Ovary (tissue), 7 donors: ENCODE measurements at regions not wholly inside any gene's neighbourhood (a gene's known extent, or its start where the extent isn't known, plus 50 kb on each side); places are given as distances from the start of the nearest gene placed in this dataset.

ENCODE experiments used
- DNase-seq, 5 donors: peaks; one replicate each; pipeline ENCODE4 v3.0.0-alpha.2; 2019 to 2020
- H3K27ac ChIP-seq, 2 donors: fragments of 200-600 bp; one replicate each; pipeline versions ENCODE4 v1.5.1 to v1.8.0; 2019 to 2022
- H3K27me3 ChIP-seq: fragments of 200-600 bp; one replicate; pipeline ENCODE4 v1.8.0; 2022
- H3K36me3 ChIP-seq: fragments of 200-600 bp; sonication (generic); one replicate; pipeline ENCODE4 v1.5.1; 2019
- H3K4me1 ChIP-seq: one replicate; pipeline ENCODE4 v1.8.1; 2013; ENCODE audit warnings: mild to moderate bottlenecking, moderate library complexity; ENCODE audit not compliant: insufficient read depth
- H3K4me3 ChIP-seq: fragments of 200-600 bp; sonication (generic); one replicate; pipeline ENCODE4 v1.5.1; 2017
- H3K9me3 ChIP-seq, 2 donors: fragments of 200-600 bp in 1 of 2; sonication (generic) in 1 of 2; one replicate each; pipeline versions ENCODE4 v1.5.1 to v1.8.1; 2013 to 2019; ENCODE audit warnings: mild to moderate bottlenecking in 1 of 2, moderate library complexity in 1 of 2
- CTCF ChIP-seq, 3 donors: fragments of 450-650 bp in 2 of 3; fragments of 200-600 bp in 1 of 3; IDR thresholded peaks; one replicate each; pipeline versions ENCODE4 v1.5.1 to v1.8.0; 2016 to 2022; ENCODE audit warnings: antibody characterized with exemption in 3 of 3, mild to moderate bottlenecking in 1 of 3
- EP300 ChIP-seq: sonication (generic); formaldehyde crosslinking; IDR thresholded peaks from one replicate; pipeline ENCODE4 v1.6.1; 2017; ENCODE audit warnings: antibody characterized with exemption
- POLR2A ChIP-seq: fragments of 450-650 bp; IDR thresholded peaks from one replicate; pipeline ENCODE4 v1.6.1; 2017; ENCODE audit warnings: antibody characterized with exemption, mild to moderate bottlenecking, moderate library complexity
- WGBS, 3 donors: extraction: QIAGEN DNeasy Blood & Tissue Kit in 1 of 3; methylation state at CpG; one replicate each; pipeline versions ENCODE4 v1.1.5 to v1.1.7; 2013 to 2017; 5-methylcytosine and 5-hydroxymethylcytosine counted together
- intact Hi-C, 4 donors: fragments of 100-400 bp; cut with DNase I; formaldehyde crosslinking; loops; one replicate each; pipeline versions ENCODE4 v1.11.0 to v1.15.1; 2022 to 2023
- donor health status: DM: no; HTN: no; CAD: no; lungs with moderate emphysema.
- donor health status: DM: no; HTN: no; CAD: no.
- donor health status: Bipolar disorder and iron deficiency.
- donor health status: DM: no; HTN: no; CAD: no.
- donor health status: DM: yes; HTN: yes; CAD: no.

DNA sequence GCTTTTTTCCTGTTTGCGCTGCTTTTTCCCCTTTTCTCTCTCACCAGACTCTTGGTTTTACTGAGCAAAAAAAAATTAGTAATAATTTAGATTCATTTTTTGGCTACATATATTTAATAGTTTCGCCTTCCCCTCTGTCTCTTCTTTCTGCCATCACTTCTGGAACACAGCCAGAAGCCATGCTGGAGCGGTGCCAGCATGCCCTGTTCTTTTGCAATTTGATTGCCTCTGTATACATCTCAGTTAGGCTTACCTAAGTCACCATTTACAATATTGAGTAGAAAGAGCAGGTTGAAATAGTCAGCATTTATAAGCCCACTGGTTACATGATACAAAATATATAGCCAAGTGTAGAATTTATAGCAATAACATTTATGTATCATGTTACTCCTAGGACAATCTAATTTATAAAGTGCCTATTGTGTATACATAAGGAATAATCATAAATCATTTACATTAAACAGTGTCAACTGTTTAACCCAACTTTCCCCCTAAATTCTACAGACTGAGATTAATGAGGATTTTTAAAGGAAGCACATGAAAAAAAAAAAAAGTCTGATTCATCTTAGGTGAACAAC, 413.8 kb upstream of the SOX5 start:
- Histone ChIP-seq H3K27me3 (no peaks in the 10 kb centered on the region), H3K27ac (no peak overlapping the region), H3K9me3 (no peaks in the 10 kb centered on the region), H3K4me3 (no peak overlapping the region), H3K36me3 (no peaks in the 10 kb centered on the region), H3K4me1 (peaks cover 1% of the 10 kb centered on the region)
- TF ChIP-seq EP300: no peak
- TF ChIP-seq POLR2A: no peak
- TF ChIP-seq CTCF (IDR thresholded peaks at IDR 0.05): no peak
- intact Hi-C loops: loop anchor here in 1 of 4 donors (5.0 kb wide), 1 partner anchor 316 kb away; no protein-coding TSS in a partner anchor
- WGBS, 3 donors: 82 to 90% (median 83%) methylated on average over 3 of the region's 3 CpGs
- DNase-seq: peak in 2 of 5 donors; percentile 25 to 44

- Histone ChIP-seq H3K4me1 (peaks cover 1% of the 10 kb centered on the region), H3K36me3 (no peaks in the 10 kb centered on the region), H3K4me3 (no peak overlapping the region), H3K27me3 (no peaks in the 10 kb centered on the region), H3K27ac (no peak overlapping the region), H3K9me3 (no peaks in the 10 kb centered on the region)
- TF ChIP-seq POLR2A: no peak
- no peak for TF ChIP-seq EP300
- no peak for TF ChIP-seq CTCF (IDR thresholded peaks at IDR 0.05)
- 90 to 95% (median 90%) methylated on average over 6 of the region's 6 CpGs for WGBS, 3 donors
- intact Hi-C loops: loop anchor here in 1 of 4 donors (5.0 kb wide), 1 partner anchor 315 kb away; no protein-coding TSS in a partner anchor
- no peak for DNase-seq
Observed at GRCh38 chr12:24361877-24362580, 412.6 kb upstream of the SOX5 start.

GRCh38 chr12:24360907-24361306, 411.4 kb upstream of the SOX5 start:
- Histone ChIP-seq H3K36me3 (no peaks in the 10 kb centered on the region), H3K4me1 (peaks cover 1% of the 10 kb centered on the region), H3K9me3 (no peaks in the 10 kb centered on the region), H3K4me3 (no peak overlapping the region), H3K27me3 (no peaks in the 10 kb centered on the region), H3K27ac (no peak overlapping the region)
- no peak for TF ChIP-seq EP300
- TF ChIP-seq CTCF (IDR thresholded peaks at IDR 0.05): no peak
- no peak for TF ChIP-seq POLR2A
- no peak for DNase-seq
- intact Hi-C loops: loop anchor here in 1 of 4 donors (5.0 kb wide), 1 partner anchor 314 kb away; no protein-coding TSS in a partner anchor
- 85 to 86% (median 85%) methylated on average over 5 of the region's 5 CpGs for WGBS, 3 donors

GRCh38 chr12:24360461-24360860, 411.0 kb upstream of the SOX5 start:
- Histone ChIP-seq H3K27ac (no peak overlapping the region), H3K9me3 (no peaks in the 10 kb centered on the region), H3K27me3 (no peaks in the 10 kb centered on the region), H3K4me1 (peaks cover 1% of the 10 kb centered on the region), H3K36me3 (no peaks in the 10 kb centered on the region), H3K4me3 (no peak overlapping the region)
- intact Hi-C loops: loop anchor here in 1 of 4 donors (5.0 kb wide), 1 partner anchor 313 kb away; no protein-coding TSS in a partner anchor
- TF ChIP-seq EP300 (no peak), POLR2A (no peak), CTCF (IDR thresholded peaks at IDR 0.05) (no peak)
- WGBS, 3 donors: 85 to 92% (median 85%) methylated on average over 4 of the region's 4 CpGs
- no peak for DNase-seq
